ENCODE measurements at regions not wholly inside any gene's neighbourhood (a gene's known extent, or its start where the extent isn't known, plus 50 kb on each side); places are given as distances from the start of the nearest gene placed in this dataset.

- H3K36me3 ChIP-seq (ENCODE audit: control insufficient read depth in 2 of 2, insufficient read depth in 2 of 2, low read length in 2 of 2): no peaks in the 10 kb centered on the region
- H3K27me3 ChIP-seq (ENCODE audit: control insufficient read depth in 2 of 2, insufficient read depth in 2 of 2, low read length in 2 of 2): no peaks in the 10 kb centered on the region
- H3K4me3 ChIP-seq (ENCODE audit: low read length in 2 of 2): no peak overlapping the region
- no peak overlapping the region for H3K27ac ChIP-seq (ENCODE audit: low read depth in 2 of 2, low read length in 2 of 2)
- H3K4me1 ChIP-seq (ENCODE audit: control insufficient read depth in 2 of 2, insufficient read depth in 2 of 2, low read length in 2 of 2): peaks cover 0 to 3% of the 10 kb centered on the region in 2 donors
- no peak overlapping the region for H3K9ac ChIP-seq (ENCODE audit: low read depth in 1 of 2, low read length in 2 of 2)
- H3K9me3 ChIP-seq (ENCODE audit: control insufficient read depth in 2 of 2, low read length in 2 of 2): no peaks in the 10 kb centered on the region
Measured at GRCh38 chr5:124576848-124577409, 169.5 kb downstream of the ZNF608 start.

- H3K9me3 ChIP-seq (ENCODE audit: control insufficient read depth in 2 of 2, low read length in 2 of 2): no peaks in the 10 kb centered on the region
- H3K4me3 ChIP-seq (ENCODE audit: low read length in 2 of 2): no peak overlapping the region
- H3K36me3 ChIP-seq (ENCODE audit: control insufficient read depth in 2 of 2, insufficient read depth in 2 of 2, low read length in 2 of 2): no peaks in the 10 kb centered on the region
- no peak overlapping the region for H3K9ac ChIP-seq (ENCODE audit: low read depth in 1 of 2, low read length in 2 of 2)
- H3K27me3 ChIP-seq (ENCODE audit: control insufficient read depth in 2 of 2, insufficient read depth in 2 of 2, low read length in 2 of 2): no peaks in the 10 kb centered on the region
- H3K27ac ChIP-seq (ENCODE audit: low read depth in 2 of 2, low read length in 2 of 2): no peak overlapping the region
- H3K4me1 ChIP-seq (ENCODE audit: control insufficient read depth in 2 of 2, insufficient read depth in 2 of 2, low read length in 2 of 2): no peaks in the 10 kb centered on the region
Measured at GRCh38 chr5:124575725-124576124, 170.7 kb downstream of the ZNF608 start.

GRCh38 chr5:124574521-124575436 is 171.7 kb downstream of the ZNF608 start:
- Histone ChIP-seq H3K27ac (ENCODE audit: low read depth in 2 of 2, low read length in 2 of 2) (no peak overlapping the region), H3K36me3 (ENCODE audit: control insufficient read depth in 2 of 2, insufficient read depth in 2 of 2, low read length in 2 of 2) (no peaks in the 10 kb centered on the region), H3K4me1 (ENCODE audit: control insufficient read depth in 2 of 2, insufficient read depth in 2 of 2, low read length in 2 of 2) (no peaks in the 10 kb centered on the region), H3K4me3 (ENCODE audit: low read length in 2 of 2) (no peak overlapping the region), H3K27me3 (ENCODE audit: control insufficient read depth in 2 of 2, insufficient read depth in 2 of 2, low read length in 2 of 2) (no peaks in the 10 kb centered on the region), H3K9ac (ENCODE audit: low read depth in 1 of 2, low read length in 2 of 2) (no peak overlapping the region), H3K9me3 (ENCODE audit: control insufficient read depth in 2 of 2, low read length in 2 of 2) (no peaks in the 10 kb centered on the region)

GRCh38 chr5:124572971-124573370 is 173.5 kb downstream of the ZNF608 start:
- no peak overlapping the region for H3K27ac ChIP-seq (ENCODE audit: low read depth in 2 of 2, low read length in 2 of 2)
- H3K4me1 ChIP-seq (ENCODE audit: control insufficient read depth in 2 of 2, insufficient read depth in 2 of 2, low read length in 2 of 2): no peaks in the 10 kb centered on the region
- no peaks in the 10 kb centered on the region for H3K9me3 ChIP-seq (ENCODE audit: control insufficient read depth in 2 of 2, low read length in 2 of 2)
- H3K9ac ChIP-seq (ENCODE audit: low read depth in 1 of 2, low read length in 2 of 2): no peak overlapping the region
- no peak overlapping the region for H3K4me3 ChIP-seq (ENCODE audit: low read length in 2 of 2)
- H3K27me3 ChIP-seq (ENCODE audit: control insufficient read depth in 2 of 2, insufficient read depth in 2 of 2, low read length in 2 of 2): no peaks in the 10 kb centered on the region
- no peaks in the 10 kb centered on the region for H3K36me3 ChIP-seq (ENCODE audit: control insufficient read depth in 2 of 2, insufficient read depth in 2 of 2, low read length in 2 of 2)

- no peaks in the 10 kb centered on the region for H3K27me3 ChIP-seq (ENCODE audit: control insufficient read depth in 2 of 2, insufficient read depth in 2 of 2, low read length in 2 of 2)
- H3K27ac ChIP-seq (ENCODE audit: low read depth in 2 of 2, low read length in 2 of 2): no peak overlapping the region
- no peaks in the 10 kb centered on the region for H3K36me3 ChIP-seq (ENCODE audit: control insufficient read depth in 2 of 2, insufficient read depth in 2 of 2, low read length in 2 of 2)
- no peak overlapping the region for H3K9ac ChIP-seq (ENCODE audit: low read depth in 1 of 2, low read length in 2 of 2)
- H3K4me1 ChIP-seq (ENCODE audit: control insufficient read depth in 2 of 2, insufficient read depth in 2 of 2, low read length in 2 of 2): no peaks in the 10 kb centered on the region
- no peak overlapping the region for H3K4me3 ChIP-seq (ENCODE audit: low read length in 2 of 2)
- H3K9me3 ChIP-seq (ENCODE audit: control insufficient read depth in 2 of 2, low read length in 2 of 2): no peaks in the 10 kb centered on the region
Measured at GRCh38 chr5:124570285-124571035, 176.0 kb downstream of the ZNF608 start.

- Histone ChIP-seq H3K27ac (ENCODE audit: low read depth in 2 of 2, low read length in 2 of 2) (no peak overlapping the region), H3K27me3 (ENCODE audit: control insufficient read depth in 2 of 2, insufficient read depth in 2 of 2, low read length in 2 of 2) (no peaks in the 10 kb centered on the region), H3K4me1 (ENCODE audit: control insufficient read depth in 2 of 2, insufficient read depth in 2 of 2, low read length in 2 of 2) (no peaks in the 10 kb centered on the region), H3K36me3 (ENCODE audit: control insufficient read depth in 2 of 2, insufficient read depth in 2 of 2, low read length in 2 of 2) (no peaks in the 10 kb centered on the region), H3K9ac (ENCODE audit: low read depth in 1 of 2, low read length in 2 of 2) (no peak overlapping the region), H3K9me3 (ENCODE audit: control insufficient read depth in 2 of 2, low read length in 2 of 2) (no peaks in the 10 kb centered on the region), H3K4me3 (ENCODE audit: low read length in 2 of 2) (no peak overlapping the region)
Measured at GRCh38 chr5:124566875-124567450, 179.5 kb downstream of the ZNF608 start.

- H3K4me3 ChIP-seq (ENCODE audit: low read length in 2 of 2): no peak overlapping the region
- H3K9ac ChIP-seq (ENCODE audit: low read depth in 1 of 2, low read length in 2 of 2): no peak overlapping the region
- no peak overlapping the region for H3K27ac ChIP-seq (ENCODE audit: low read depth in 2 of 2, low read length in 2 of 2)
Measured at GRCh38 chr5:124561451-124561850, 185.0 kb downstream of the ZNF608 start.

GRCh38 chr5:124560370-124560769 is 186.1 kb downstream of the ZNF608 start:
- Histone ChIP-seq H3K36me3 (ENCODE audit: control insufficient read depth in 2 of 2, insufficient read depth in 2 of 2, low read length in 2 of 2) (no peaks in the 10 kb centered on the region), H3K9ac (ENCODE audit: low read depth in 1 of 2, low read length in 2 of 2) (no peak overlapping the region), H3K4me3 (ENCODE audit: low read length in 2 of 2) (no peak overlapping the region)

More at GRCh38 chr5:124561451-124561850, 185.0 kb downstream of the ZNF608 start:
- H3K9me3 ChIP-seq (ENCODE audit: control insufficient read depth in 2 of 2, low read length in 2 of 2): no peaks in the 10 kb centered on the region
- H3K4me1 ChIP-seq (ENCODE audit: control insufficient read depth in 2 of 2, insufficient read depth in 2 of 2, low read length in 2 of 2): no peaks in the 10 kb centered on the region
- no peaks in the 10 kb centered on the region for H3K36me3 ChIP-seq (ENCODE audit: control insufficient read depth in 2 of 2, insufficient read depth in 2 of 2, low read length in 2 of 2)
- no peaks in the 10 kb centered on the region for H3K27me3 ChIP-seq (ENCODE audit: control insufficient read depth in 2 of 2, insufficient read depth in 2 of 2, low read length in 2 of 2)

GRCh38 chr5:124557761-124558160 is 188.7 kb downstream of the ZNF608 start:
- no peaks in the 10 kb centered on the region for H3K27me3 ChIP-seq (ENCODE audit: control insufficient read depth in 2 of 2, insufficient read depth in 2 of 2, low read length in 2 of 2)
- H3K9me3 ChIP-seq (ENCODE audit: control insufficient read depth in 2 of 2, low read length in 2 of 2): no peaks in the 10 kb centered on the region
- no peak overlapping the region for H3K27ac ChIP-seq (ENCODE audit: low read depth in 2 of 2, low read length in 2 of 2)
- H3K9ac ChIP-seq (ENCODE audit: low read depth in 1 of 2, low read length in 2 of 2): no peak overlapping the region
- H3K4me3 ChIP-seq (ENCODE audit: low read length in 2 of 2): no peak overlapping the region
- no peaks in the 10 kb centered on the region for H3K4me1 ChIP-seq (ENCODE audit: control insufficient read depth in 2 of 2, insufficient read depth in 2 of 2, low read length in 2 of 2)
- H3K36me3 ChIP-seq (ENCODE audit: control insufficient read depth in 2 of 2, insufficient read depth in 2 of 2, low read length in 2 of 2): no peaks in the 10 kb centered on the region

More at GRCh38 chr5:124560370-124560769, 186.1 kb downstream of the ZNF608 start:
- no peaks in the 10 kb centered on the region for H3K4me1 ChIP-seq (ENCODE audit: control insufficient read depth in 2 of 2, insufficient read depth in 2 of 2, low read length in 2 of 2)
- no peak overlapping the region for H3K27ac ChIP-seq (ENCODE audit: low read depth in 2 of 2, low read length in 2 of 2)
- H3K9me3 ChIP-seq (ENCODE audit: control insufficient read depth in 2 of 2, low read length in 2 of 2): no peaks in the 10 kb centered on the region
- H3K27me3 ChIP-seq (ENCODE audit: control insufficient read depth in 2 of 2, insufficient read depth in 2 of 2, low read length in 2 of 2): no peaks in the 10 kb centered on the region

Measured in mucosa of rectum (tissue), 2 donors.